OCI-LY7 (cell line): ENCODE measurements at regions not wholly inside any gene's neighbourhood (a gene's known extent, or its start where the extent isn't known, plus 50 kb on each side); places are given as distances from the start of the nearest gene placed in this dataset.

ENCODE experiments used
- BruUV-seq: library from RNA; stranded (reverse); fragments of 400-500 nt; replicated peaks from 2 replicates; lab custom pipeline; 2021; lab: Mats Ljungman, UMichigan
- CTCF ChIA-PET: fragments of 300-600 bp; sonication (Branson Sonifier 250); formaldehyde crosslinking; loops from one replicate; lab custom pipeline; 2022; ENCODE audit warnings: antibody characterized with exemption; ENCODE audit not compliant: unreplicated experiment; lab: Charles Lee
- POLR2A ChIA-PET: fragments of 300-600 bp; sonication (Branson Sonifier 250); formaldehyde crosslinking; loops from one replicate; lab custom pipeline; 2022; ENCODE audit warnings: antibody characterized with exemption; lab: Charles Lee
- DNase-seq: peaks from one replicate; pipeline ENCODE4 v3.0.0-alpha.2; 2015; ENCODE audit warnings: low spot score
- H2AFZ ChIP-seq: fragments of 200-600 bp; sonication (generic), shearing (Covaris generic); 2 replicates; pipeline ENCODE4 v1.6.1; 2014; ENCODE audit warnings: mild to moderate bottlenecking, antibody characterized with exemption, low read length, moderate library complexity
- H3K27ac ChIP-seq: fragments of 200-600 bp; sonication (generic); 2 replicates; pipeline ENCODE4 v1.5.1; 2014; ENCODE audit warnings: mixed run types, low read depth, mild to moderate bottlenecking, moderate library complexity, low read length, inconsistent platforms; ENCODE audit not compliant: poor library complexity, severe bottlenecking
- H3K36me3 ChIP-seq: fragments of 200-600 bp; sonication (generic); 2 replicates; pipeline ENCODE4 v1.6.1; 2014; ENCODE audit warnings: mild to moderate bottlenecking, antibody characterized with exemption, low read length, moderate library complexity, mixed read lengths; ENCODE audit not compliant: insufficient read depth
- H3K4me1 ChIP-seq: fragments of 200-600 bp; sonication (generic); 2 replicates; pipeline ENCODE4 v1.5.1; 2014; ENCODE audit warnings: mild to moderate bottlenecking, low read length; ENCODE audit not compliant: insufficient read depth, poor library complexity, severe bottlenecking
- H3K4me2 ChIP-seq: fragments of 200-600 bp; sonication (generic); 2 replicates; pipeline ENCODE4 v1.6.1; 2014; ENCODE audit warnings: mild to moderate bottlenecking, low read length
- H3K4me3 ChIP-seq: fragments of 200-600 bp; sonication (generic); 2 replicates; pipeline ENCODE4 v1.5.1; 2014; ENCODE audit warnings: mild to moderate bottlenecking, low read depth, low read length; ENCODE audit not compliant: poor library complexity, severe bottlenecking
- H3K79me2 ChIP-seq: fragments of 200-600 bp; sonication (generic); 2 replicates; pipeline ENCODE4 v1.6.1; 2016; ENCODE audit warnings: low read depth, mild to moderate bottlenecking, low read length, moderate library complexity, mixed read lengths; ENCODE audit not compliant: insufficient read depth
- H3K9me2 ChIP-seq: fragments of 200-600 bp; sonication (generic); 2 replicates; pipeline ENCODE4 v1.6.1; 2016; ENCODE audit warnings: mild to moderate bottlenecking, low read length, mixed read lengths; ENCODE audit not compliant: insufficient read depth
- H3K9me3 ChIP-seq: fragments of 200-600 bp; sonication (generic); 2 replicates; pipeline ENCODE4 v1.6.1; 2014; ENCODE audit warnings: mild to moderate bottlenecking, mixed run types, low read length, mixed read lengths
- H4K20me1 ChIP-seq: fragments of 200-600 bp; sonication (generic); 2 replicates; pipeline ENCODE4 v1.6.1; 2014; ENCODE audit warnings: mild to moderate bottlenecking, antibody characterized with exemption, low read length, moderate library complexity, mixed read lengths; ENCODE audit not compliant: insufficient read depth
- CTCF ChIP-seq: fragments of 200-600 bp; sonication (generic); conservative IDR thresholded peaks from 2 replicates; pipeline ENCODE4 v1.5.1; 2014; ENCODE audit warnings: mild to moderate bottlenecking, antibody characterized with exemption, low read length, moderate library complexity, mixed read lengths
- EZH2phosphoT487 ChIP-seq: fragments of 200-600 bp; sonication (generic); IDR thresholded peaks from 2 replicates; pipeline ENCODE4 v1.6.1; 2018; ENCODE audit warnings: low read depth, borderline replicate concordance, mild to moderate bottlenecking, mixed run types, antibody characterized with exemption, low read length, moderate library complexity, mixed read lengths
- intact Hi-C: fragments of 100-400 bp; cut with micrococcal nuclease; formaldehyde crosslinking; loops from one replicate; pipeline ENCODE4 v1.10.0; 2022; ENCODE audit not compliant: unreplicated experiment

DNA sequence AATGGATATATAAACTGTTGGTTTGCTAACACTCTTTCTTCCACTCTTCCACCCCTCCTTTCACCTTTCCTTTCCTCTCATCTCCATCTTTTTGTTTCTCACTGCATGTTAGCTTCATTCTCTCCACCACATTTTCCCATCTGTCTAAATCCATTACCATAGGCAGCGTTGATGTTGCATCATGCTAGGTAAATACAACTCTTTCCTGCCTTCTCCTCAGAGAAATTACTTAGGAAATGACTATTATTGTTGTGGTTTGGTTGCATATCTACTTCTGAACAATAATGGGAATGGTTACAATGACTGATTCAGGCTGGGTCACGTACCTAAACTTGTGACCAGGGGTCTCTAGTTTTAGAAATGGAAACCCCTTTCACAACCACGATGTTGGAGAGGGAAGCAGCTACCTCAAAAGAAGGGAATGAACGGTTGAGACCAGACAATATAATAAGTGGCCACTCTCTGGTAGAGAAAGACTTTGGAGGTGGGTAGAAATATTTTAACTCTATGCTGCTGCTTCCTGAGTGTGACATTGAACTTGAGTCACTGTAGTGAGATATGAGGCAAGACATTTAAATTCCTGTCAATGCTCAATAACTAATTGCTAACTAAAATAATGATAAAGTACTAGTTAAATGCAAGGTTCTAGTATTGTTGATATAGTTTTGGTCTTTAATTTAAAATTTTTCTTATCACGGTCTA is 314.1 kb upstream of the TGFBR2 start:
- Histone ChIP-seq H2AFZ (no peak overlapping the region), H4K20me1 (no peaks in the 10 kb centered on the region), H3K4me2 (no peak overlapping the region), H3K4me3 (no peak overlapping the region), H3K9me3 (no peaks in the 10 kb centered on the region), H3K36me3 (no peaks in the 10 kb centered on the region), H3K4me1 (no peaks in the 10 kb centered on the region), H3K9me2 (no peaks in the 10 kb centered on the region), H3K79me2 (no peaks in the 10 kb centered on the region), H3K27ac (no peak overlapping the region)
- intact Hi-C loops, result no loop called here
- CTCF ChIA-PET, result no interaction called here
- no peak for DNase-seq
- no TSS peak for BruUV-seq
- no peak for TF ChIP-seq CTCF
- POLR2A ChIA-PET, result interaction anchor here (0.7 kb wide), 1 partner anchor 463 kb away, joined by 3 read pairs; no protein-coding TSS in a partner anchor

DNA sequence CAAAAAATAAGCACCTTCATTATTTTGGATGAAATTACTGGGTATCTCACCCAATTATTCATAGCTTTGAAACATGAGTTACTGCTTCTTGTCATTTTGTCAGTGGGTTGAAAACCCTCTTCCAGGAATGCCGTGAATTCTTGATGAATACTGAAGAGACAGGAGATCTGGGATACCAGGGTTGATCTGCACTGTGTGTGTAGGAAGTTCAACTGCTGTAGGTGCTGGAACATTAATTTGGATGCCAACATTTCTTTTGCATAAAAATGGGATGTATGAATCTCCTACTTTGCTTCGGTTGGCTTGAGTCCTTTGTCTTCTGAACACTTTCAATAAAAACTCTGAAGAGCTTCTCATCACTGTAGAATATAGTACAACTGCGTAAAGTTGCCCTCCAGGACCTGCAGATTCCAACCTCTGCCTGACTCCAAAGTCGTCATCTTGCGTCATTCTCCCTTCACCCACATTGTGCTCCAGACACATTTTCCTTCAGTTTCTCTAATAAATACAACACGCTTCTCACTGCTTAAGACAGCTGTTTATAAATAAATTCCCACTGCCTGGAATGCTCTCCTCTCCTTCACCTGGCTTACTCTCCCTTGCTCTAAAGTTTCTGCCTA is 312.7 kb upstream of the TGFBR2 start:
- Histone ChIP-seq H4K20me1 (no peaks in the 10 kb centered on the region), H3K4me2 (no peak overlapping the region), H3K4me1 (no peaks in the 10 kb centered on the region), H3K4me3 (no peak overlapping the region), H3K36me3 (no peaks in the 10 kb centered on the region), H3K79me2 (no peaks in the 10 kb centered on the region), H3K27ac (no peak overlapping the region), H3K9me2 (no peaks in the 10 kb centered on the region), H2AFZ (no peak overlapping the region), H3K9me3 (no peaks in the 10 kb centered on the region)
- TF ChIP-seq EZH2phosphoT487 (no peak), CTCF (no peak)
- intact Hi-C loops, result no loop called here
- DNase-seq, result no peak
- no TSS peak for BruUV-seq
- ChIA-PET POLR2A (interaction anchor here (0.7 kb wide), 1 partner anchor 25 kb away, joined by 3 read pairs; no protein-coding TSS in a partner anchor), CTCF (no interaction called here)

DNA sequence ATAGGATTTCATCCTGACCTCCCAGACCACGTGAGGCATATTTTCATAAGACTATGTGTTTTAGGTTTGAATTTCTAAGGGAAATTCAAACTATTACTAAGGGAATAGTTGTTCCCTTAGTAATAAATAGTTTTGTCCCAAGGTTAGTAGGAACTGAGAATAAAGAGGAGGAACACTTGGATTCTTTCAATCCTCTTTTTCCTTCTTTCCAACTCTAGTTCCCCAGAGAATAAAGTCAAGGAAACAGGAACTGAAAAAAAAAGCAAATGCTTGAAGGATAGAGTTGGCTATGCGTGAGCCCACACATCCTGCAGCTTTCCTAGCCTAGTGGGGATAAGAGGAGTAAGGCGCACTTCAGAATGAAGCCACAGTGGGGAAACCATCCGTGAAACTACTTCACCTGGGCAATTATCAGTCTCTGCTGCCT is 312.1 kb upstream of the TGFBR2 start:
- Histone ChIP-seq H3K36me3 (no peaks in the 10 kb centered on the region), H3K9me2 (no peaks in the 10 kb centered on the region)
- CTCF ChIA-PET, result no interaction called here

More for the DNA sequence above, 312.1 kb upstream of the TGFBR2 start:
- H3K9me3 ChIP-seq, result no peaks in the 10 kb centered on the region
- no peak overlapping the region for H3K27ac ChIP-seq
- BruUV-seq, result no TSS peak
- no peak for DNase-seq
- no peak overlapping the region for H3K4me2 ChIP-seq
- no peak overlapping the region for H2AFZ ChIP-seq
- no peak overlapping the region for H3K4me3 ChIP-seq
- H4K20me1 ChIP-seq, result no peaks in the 10 kb centered on the region
- intact Hi-C loops, result no loop called here
- H3K4me1 ChIP-seq, result no peaks in the 10 kb centered on the region
- no peaks in the 10 kb centered on the region for H3K79me2 ChIP-seq
- POLR2A ChIA-PET, result interaction anchor here (0.6 kb wide), 1 partner anchor 399 kb away, joined by 4 read pairs; no protein-coding TSS in a partner anchor
- TF ChIP-seq CTCF, result no peak
- no peak for TF ChIP-seq EZH2phosphoT487
